H9 (cell line): ENCODE measurements at regions not wholly inside any gene's neighbourhood (a gene's known extent, or its start where the extent isn't known, plus 50 kb on each side); places are given as distances from the start of the nearest gene placed in this dataset.

Source experiments
- DNase-seq: peaks from one replicate; pipeline ENCODE4 v3.0.0-alpha.2; 2017
- H2AFZ ChIP-seq: one replicate; pipeline ENCODE4 v1.6.1; 2013; ENCODE audit warnings: mild to moderate bottlenecking, low read length, control low read depth, moderate library complexity
- H2AK5ac ChIP-seq: 2 replicates; pipeline ENCODE4 v1.6.1; 2013; ENCODE audit warnings: low read length, control low read depth, mixed read lengths; ENCODE audit not compliant: insufficient read length
- H2BK120ac ChIP-seq: one replicate; pipeline ENCODE4 v1.6.1; 2013; ENCODE audit warnings: low read depth, mild to moderate bottlenecking, low read length, control low read depth, inconsistent platforms; ENCODE audit not compliant: poor library complexity, severe bottlenecking
- H2BK12ac ChIP-seq: 2 replicates; pipeline ENCODE4 v1.6.1; 2013; ENCODE audit warnings: low read length, control low read depth, mixed read lengths, low read depth; ENCODE audit not compliant: insufficient read length
- H2BK15ac ChIP-seq: 2 replicates; pipeline ENCODE4 v1.6.1; 2013; ENCODE audit warnings: low read depth, low read length, control low read depth
- H2BK20ac ChIP-seq: one replicate; pipeline ENCODE4 v1.6.1; 2013; ENCODE audit warnings: low read depth, mild to moderate bottlenecking, low read length, control low read depth, inconsistent platforms; ENCODE audit not compliant: poor library complexity, severe bottlenecking
- H2BK5ac ChIP-seq: 2 replicates; pipeline ENCODE4 v1.6.1; 2013; ENCODE audit warnings: low read length, control low read depth, mixed read lengths; ENCODE audit not compliant: insufficient read length
- H3K14ac ChIP-seq: 2 replicates; pipeline ENCODE4 v1.6.1; 2013; ENCODE audit warnings: low read length, control low read depth; ENCODE audit not compliant: insufficient read depth
- H3K18ac ChIP-seq: 2 replicates; pipeline ENCODE4 v1.6.1; 2013; ENCODE audit warnings: low read depth, mild to moderate bottlenecking, mixed read lengths, low read length, control low read depth; ENCODE audit not compliant: insufficient read length
- H3K23ac ChIP-seq: 2 replicates; pipeline ENCODE4 v1.6.1; 2013; ENCODE audit warnings: low read length, control low read depth, mixed read lengths, low read depth; ENCODE audit not compliant: insufficient read length
- H3K23me2 ChIP-seq: 2 replicates; pipeline ENCODE4 v1.6.1; 2013; ENCODE audit warnings: low read depth, mild to moderate bottlenecking, mixed read lengths, low read length, control low read depth; ENCODE audit not compliant: insufficient read length, poor library complexity, severe bottlenecking
- H3K27ac ChIP-seq: 2 replicates; pipeline ENCODE4 v1.5.1; 2013; ENCODE audit warnings: low read length, control low read depth, mixed read lengths, low read depth; ENCODE audit not compliant: insufficient read length
- H3K27me3 ChIP-seq: 2 replicates; pipeline ENCODE4 v1.6.1; 2013; ENCODE audit warnings: low read length, control low read depth, inconsistent platforms; ENCODE audit not compliant: insufficient read depth
- H3K4ac ChIP-seq: 2 replicates; pipeline ENCODE4 v1.6.1; 2013; ENCODE audit warnings: low read depth, mild to moderate bottlenecking, control low read depth, inconsistent platforms, low read length, moderate library complexity
- H3K4me1 ChIP-seq: 2 replicates; pipeline ENCODE4 v1.6.1; 2013; ENCODE audit warnings: low read length, control low read depth, inconsistent platforms; ENCODE audit not compliant: insufficient read depth
- H3K4me2 ChIP-seq: 2 replicates; pipeline ENCODE4 v1.6.1; 2013; ENCODE audit warnings: low read length, control low read depth, mixed read lengths; ENCODE audit not compliant: insufficient read length, insufficient read depth
- H3K56ac ChIP-seq: 2 replicates; pipeline ENCODE4 v1.6.1; 2013; ENCODE audit warnings: low read depth, mild to moderate bottlenecking, mixed read lengths, low read length, control low read depth; ENCODE audit not compliant: insufficient read length
- H3K79me1 ChIP-seq: 2 replicates; pipeline ENCODE4 v1.6.1; 2013; ENCODE audit warnings: low read depth, mild to moderate bottlenecking, moderate library complexity, low read length, control low read depth, inconsistent platforms; ENCODE audit not compliant: insufficient read depth, poor library complexity, severe bottlenecking
- H3K79me2 ChIP-seq: 2 replicates; pipeline ENCODE4 v1.6.1; 2013; ENCODE audit warnings: low read length, control low read depth, inconsistent platforms; ENCODE audit not compliant: insufficient read depth
- H3K9ac ChIP-seq: 2 replicates; pipeline ENCODE4 v1.6.1; 2013; ENCODE audit warnings: low read length, control low read depth, mixed read lengths; ENCODE audit not compliant: insufficient read length; ENCODE audit errors: extremely low read depth
- H3K9me3 ChIP-seq: one replicate; pipeline ENCODE4 v1.6.1; 2013; ENCODE audit warnings: low read depth, low read length, inconsistent platforms; ENCODE audit not compliant: control insufficient read depth
- H3T11ph ChIP-seq: one replicate; pipeline ENCODE4 v1.6.1; 2013; ENCODE audit warnings: mild to moderate bottlenecking, low read length, control low read depth, inconsistent platforms
- H4K20me1 ChIP-seq: one replicate; pipeline ENCODE4 v1.6.1; 2013; ENCODE audit not compliant: control insufficient read depth, insufficient read length, insufficient read depth
- H4K5ac ChIP-seq: 2 replicates; pipeline ENCODE4 v1.6.1; 2013; ENCODE audit warnings: low read depth, mild to moderate bottlenecking, mixed read lengths, low read length, control low read depth; ENCODE audit not compliant: insufficient read length
- H4K8ac ChIP-seq: replicated peaks from 2 replicates; pipeline ENCODE4 v1.6.1; 2013; ENCODE audit warnings: low read length, control low read depth, mixed read lengths, low read depth; ENCODE audit not compliant: insufficient read length
- H4K91ac ChIP-seq: 2 replicates; pipeline ENCODE4 v1.6.1; 2013; ENCODE audit warnings: low read depth, mild to moderate bottlenecking, moderate library complexity, mixed read lengths, low read length, control low read depth; ENCODE audit not compliant: insufficient read length
- H3K27ac Mint-ChIP-seq, 3 experiments: 2 replicates in 2 of 3; 3 replicates in 1 of 3; pipeline ENCODE4 v1.8.0; 2020 to 2021; ENCODE audit warnings: mixed read lengths in 3 of 3, mild to moderate bottlenecking in 1 of 3, moderate library complexity in 1 of 3
- H3K27me3 Mint-ChIP-seq: 2 replicates; pipeline ENCODE4 v1.8.0; 2021; ENCODE audit warnings: low read depth, mild to moderate bottlenecking, moderate library complexity, mixed read lengths
- H3K36me3 Mint-ChIP-seq, 3 experiments: 2 replicates in 2 of 3; 3 replicates in 1 of 3; pipeline ENCODE4 v1.8.0; 2020 to 2021; ENCODE audit warnings: low read depth in 3 of 3, mixed read lengths in 3 of 3; ENCODE audit not compliant: insufficient read depth in 1 of 3
- H3K4me1 Mint-ChIP-seq, 2 experiments: 2 replicates each; pipeline ENCODE4 v1.8.0; 2020; ENCODE audit warnings: mixed read lengths in 2 of 2
- H3K4me3 Mint-ChIP-seq, 2 experiments: 2 replicates in 1 of 2; 3 replicates in 1 of 2; pipeline ENCODE4 v1.8.0; 2020 to 2021; ENCODE audit warnings: mild to moderate bottlenecking in 2 of 2, mixed read lengths in 2 of 2, moderate library complexity in 1 of 2
- H3K9me3 Mint-ChIP-seq, 2 experiments: 2 replicates in 1 of 2; 3 replicates in 1 of 2; pipeline ENCODE4 v1.8.0; 2020; ENCODE audit warnings: mild to moderate bottlenecking in 2 of 2, mixed read lengths in 2 of 2, moderate library complexity in 1 of 2
- WGBS: extraction: QIAGEN DNeasy Blood & Tissue Kit; methylation state at CpG from one replicate; pipeline ENCODE4 v1.1.7; 2013; ENCODE audit warnings: missing lambda C conversion rate, low lambda C conversion rate, mixed read lengths; ENCODE audit not compliant: insufficient read length; ENCODE audit errors: extremely low coverage; 5-methylcytosine and 5-hydroxymethylcytosine counted together
- TF ChIP-seq, protein P1 (sequence below): fragments of 200-600 bp; sonication (generic); conservative IDR thresholded peaks from 3 replicates; pipeline ENCODE4 v1.8.0; 2021; ENCODE audit warnings: antibody characterized with exemption, mild to moderate bottlenecking

GRCh38 chr14:28052251-28052650 lies 714.3 kb upstream of the FOXG1 start:
- H3K27me3 ChIP-seq: no peaks in the 10 kb centered on the region
- no peak overlapping the region for H3K4me2 ChIP-seq
- Mint-ChIP-seq H3K4me1 (no peaks in the 10 kb centered on the region), H3K27ac (no peak overlapping the region), H3K9me3 (no peaks in the 10 kb centered on the region), H3K27me3 (no peaks in the 10 kb centered on the region; the same call in 1 of the 2 replicates), H3K4me3 (no peak overlapping the region), H3K36me3 (no peaks in the 10 kb centered on the region)
- H3K27ac ChIP-seq: no peak overlapping the region
- no peaks in the 10 kb centered on the region for H3K79me1 ChIP-seq
- no peak overlapping the region for H2BK5ac ChIP-seq
- H3K14ac ChIP-seq: no peak overlapping the region
- no peak overlapping the region for H2AFZ ChIP-seq
- H2BK15ac ChIP-seq: no peak overlapping the region
- H4K8ac ChIP-seq: no peak overlapping the region
- H3K79me2 ChIP-seq: no peaks in the 10 kb centered on the region
- no peaks in the 10 kb centered on the region for H3K9me3 ChIP-seq
- H3K4ac ChIP-seq: no peak overlapping the region
- no peak overlapping the region for H4K91ac ChIP-seq
- DNase-seq: no peak
- H2BK20ac ChIP-seq: no peak overlapping the region
- no peak overlapping the region for H3K23ac ChIP-seq
- H4K5ac ChIP-seq: no peak overlapping the region
- TF ChIP-seq, protein P1, sequence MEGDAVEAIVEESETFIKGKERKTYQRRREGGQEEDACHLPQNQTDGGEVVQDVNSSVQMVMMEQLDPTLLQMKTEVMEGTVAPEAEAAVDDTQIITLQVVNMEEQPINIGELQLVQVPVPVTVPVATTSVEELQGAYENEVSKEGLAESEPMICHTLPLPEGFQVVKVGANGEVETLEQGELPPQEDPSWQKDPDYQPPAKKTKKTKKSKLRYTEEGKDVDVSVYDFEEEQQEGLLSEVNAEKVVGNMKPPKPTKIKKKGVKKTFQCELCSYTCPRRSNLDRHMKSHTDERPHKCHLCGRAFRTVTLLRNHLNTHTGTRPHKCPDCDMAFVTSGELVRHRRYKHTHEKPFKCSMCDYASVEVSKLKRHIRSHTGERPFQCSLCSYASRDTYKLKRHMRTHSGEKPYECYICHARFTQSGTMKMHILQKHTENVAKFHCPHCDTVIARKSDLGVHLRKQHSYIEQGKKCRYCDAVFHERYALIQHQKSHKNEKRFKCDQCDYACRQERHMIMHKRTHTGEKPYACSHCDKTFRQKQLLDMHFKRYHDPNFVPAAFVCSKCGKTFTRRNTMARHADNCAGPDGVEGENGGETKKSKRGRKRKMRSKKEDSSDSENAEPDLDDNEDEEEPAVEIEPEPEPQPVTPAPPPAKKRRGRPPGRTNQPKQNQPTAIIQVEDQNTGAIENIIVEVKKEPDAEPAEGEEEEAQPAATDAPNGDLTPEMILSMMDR: no peak
- no peaks in the 10 kb centered on the region for H4K20me1 ChIP-seq
- H3K23me2 ChIP-seq: no peaks in the 10 kb centered on the region
- no peak overlapping the region for H3T11ph ChIP-seq
- H2BK12ac ChIP-seq: no peak overlapping the region
- no peak overlapping the region for H3K56ac ChIP-seq
- no peak overlapping the region for H3K18ac ChIP-seq
- no CpG with 5 or more reads among the region's 3 CpGs for WGBS
- no peak overlapping the region for H3K9ac ChIP-seq
- H2AK5ac ChIP-seq: no peak overlapping the region
- H3K4me1 ChIP-seq: no peaks in the 10 kb centered on the region
- H2BK120ac ChIP-seq: no peak overlapping the region
